Prostate gland (tissue), 1 donor: ENCODE measurements at regions not wholly inside any gene's neighbourhood (a gene's known extent, or its start where the extent isn't known, plus 50 kb on each side); places are given as distances from the start of the nearest gene placed in this dataset.

Experiments used
- POLR2A ChIP-seq: fragments of 450-650 bp; IDR thresholded peaks from one replicate; pipeline ENCODE4 v1.6.1; 2016; ENCODE audit warnings: antibody characterized with exemption, mild to moderate bottlenecking
- POLR2AphosphoS5 ChIP-seq: sonication (generic); formaldehyde crosslinking; IDR thresholded peaks from one replicate; pipeline ENCODE4 v1.6.1; 2017; ENCODE audit warnings: antibody characterized with exemption

- no peak for TF ChIP-seq POLR2A
- no peak for TF ChIP-seq POLR2AphosphoS5
These were observed 120.1 kb upstream of the CSNK1A1L start for GRCh38 chr13:37225414-37226070.
